Epithelial cell of proximal tubule (primary cell): ENCODE measurements at regions not wholly inside any gene's neighbourhood (a gene's known extent, or its start where the extent isn't known, plus 50 kb on each side); places are given as distances from the start of the nearest gene placed in this dataset.

Experiments
- DNase-seq: peaks from one replicate; pipeline ENCODE4 v3.0.0-alpha.2; 2011; ENCODE audit warnings: low read depth
- H3K4me3 ChIP-seq: 2 replicates; pipeline ENCODE4 v1.5.1; 2011; ENCODE audit warnings: low read depth, mild to moderate bottlenecking, low read length
- TF ChIP-seq, protein P1 (sequence below): conservative IDR thresholded peaks from 2 replicates; pipeline ENCODE4 v1.5.1; 2012; ENCODE audit warnings: low read depth, mild to moderate bottlenecking, low read length

DNA sequence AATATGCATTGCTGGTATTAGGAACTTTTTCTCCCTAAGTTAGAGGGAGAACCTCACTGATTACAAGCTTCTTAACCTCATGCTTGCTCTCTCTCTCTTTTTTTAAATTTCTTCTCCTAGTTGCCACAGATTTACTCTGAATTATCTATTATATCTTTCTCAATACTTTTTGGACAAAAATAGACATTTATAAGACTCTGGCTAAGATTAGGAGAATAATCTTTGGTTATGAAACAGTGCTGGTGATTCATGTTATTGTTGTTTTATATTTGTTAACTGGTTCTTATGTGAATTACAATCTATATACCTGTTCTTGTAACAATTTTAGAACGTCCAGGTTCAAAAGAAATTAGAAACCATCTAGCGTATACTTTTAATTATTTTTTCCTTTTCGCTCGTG is 187.8 kb downstream of the OGFRL1 start:
- TF ChIP-seq, protein P1, sequence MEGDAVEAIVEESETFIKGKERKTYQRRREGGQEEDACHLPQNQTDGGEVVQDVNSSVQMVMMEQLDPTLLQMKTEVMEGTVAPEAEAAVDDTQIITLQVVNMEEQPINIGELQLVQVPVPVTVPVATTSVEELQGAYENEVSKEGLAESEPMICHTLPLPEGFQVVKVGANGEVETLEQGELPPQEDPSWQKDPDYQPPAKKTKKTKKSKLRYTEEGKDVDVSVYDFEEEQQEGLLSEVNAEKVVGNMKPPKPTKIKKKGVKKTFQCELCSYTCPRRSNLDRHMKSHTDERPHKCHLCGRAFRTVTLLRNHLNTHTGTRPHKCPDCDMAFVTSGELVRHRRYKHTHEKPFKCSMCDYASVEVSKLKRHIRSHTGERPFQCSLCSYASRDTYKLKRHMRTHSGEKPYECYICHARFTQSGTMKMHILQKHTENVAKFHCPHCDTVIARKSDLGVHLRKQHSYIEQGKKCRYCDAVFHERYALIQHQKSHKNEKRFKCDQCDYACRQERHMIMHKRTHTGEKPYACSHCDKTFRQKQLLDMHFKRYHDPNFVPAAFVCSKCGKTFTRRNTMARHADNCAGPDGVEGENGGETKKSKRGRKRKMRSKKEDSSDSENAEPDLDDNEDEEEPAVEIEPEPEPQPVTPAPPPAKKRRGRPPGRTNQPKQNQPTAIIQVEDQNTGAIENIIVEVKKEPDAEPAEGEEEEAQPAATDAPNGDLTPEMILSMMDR, result no peak
- DNase-seq, result no peak
- no peak overlapping the region for H3K4me3 ChIP-seq

- TF ChIP-seq, protein P1, result no peak
- DNase-seq, result no peak
- no peak overlapping the region for H3K4me3 ChIP-seq
These were observed 188.3 kb downstream of the OGFRL1 start for GRCh38 chr6:71476872-71477271.

GRCh38 chr6:71478834-71479541 is 190.4 kb downstream of the OGFRL1 start:
- TF ChIP-seq, protein P1, result no peak
- no peak overlapping the region for H3K4me3 ChIP-seq
- DNase-seq, result peak; percentile 94

GRCh38 chr6:71480577-71480976 is 192.0 kb downstream of the OGFRL1 start:
- DNase-seq, result no peak
- TF ChIP-seq, protein P1, result no peak
- no peak overlapping the region for H3K4me3 ChIP-seq

DNA sequence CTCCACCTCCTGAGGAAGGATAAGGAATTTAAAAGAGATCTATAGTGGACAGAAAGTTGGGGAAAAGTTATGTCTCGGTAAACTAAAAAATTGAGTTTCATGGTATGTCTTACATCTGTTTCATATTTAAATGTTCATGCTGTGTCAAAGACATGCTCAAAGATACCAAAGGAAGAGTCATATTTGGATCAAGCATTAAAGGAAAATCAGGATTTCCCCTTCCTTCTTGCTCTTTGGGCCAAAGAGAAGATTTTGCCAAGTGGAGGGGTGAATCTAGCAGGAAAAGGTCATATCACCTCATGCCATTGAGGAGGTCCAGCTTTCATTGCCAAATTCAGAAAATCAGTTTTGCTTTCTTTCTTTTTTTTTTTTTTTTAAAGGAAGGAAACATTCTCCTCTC is 192.4 kb downstream of the OGFRL1 start:
- DNase-seq, result no peak
- no peak overlapping the region for H3K4me3 ChIP-seq
- TF ChIP-seq, protein P1, result no peak

- no peak overlapping the region for H3K4me3 ChIP-seq
- TF ChIP-seq, protein P1, result no peak
- DNase-seq, result no peak
These were observed 193.2 kb downstream of the OGFRL1 start for GRCh38 chr6:71481801-71482200.

DNA sequence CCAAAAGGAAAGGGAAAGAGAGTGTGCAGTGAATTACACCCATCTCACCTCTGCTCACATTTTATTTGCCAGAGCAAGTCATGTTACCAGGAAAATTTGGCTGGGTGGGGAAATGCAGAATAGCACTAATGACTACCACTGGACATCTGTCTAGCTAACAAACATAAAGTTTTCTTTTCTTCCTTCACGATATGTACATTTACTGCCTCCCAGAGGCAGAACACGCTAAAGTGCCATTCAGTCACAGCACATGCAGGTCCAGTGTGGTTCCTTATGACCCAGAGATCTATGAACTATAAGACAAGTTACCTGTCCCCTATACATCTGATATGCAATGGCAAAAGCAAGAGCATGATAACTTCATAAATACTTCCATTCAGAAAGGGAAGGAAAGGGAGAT is 194.1 kb downstream of the OGFRL1 start:
- TF ChIP-seq, protein P1, result peak; percentile 53
- no peak for DNase-seq
- H3K4me3 ChIP-seq, result no peak overlapping the region
